HK-2 (cell line): ENCODE measurements at regions not wholly inside any gene's neighbourhood (a gene's known extent, or its start where the extent isn't known, plus 50 kb on each side); places are given as distances from the start of the nearest gene placed in this dataset.

Source experiments
- DNase-seq: peaks from one replicate; pipeline ENCODE4 v3.0.0-alpha.2; 2018; ENCODE audit not compliant: unreplicated experiment

DNA sequence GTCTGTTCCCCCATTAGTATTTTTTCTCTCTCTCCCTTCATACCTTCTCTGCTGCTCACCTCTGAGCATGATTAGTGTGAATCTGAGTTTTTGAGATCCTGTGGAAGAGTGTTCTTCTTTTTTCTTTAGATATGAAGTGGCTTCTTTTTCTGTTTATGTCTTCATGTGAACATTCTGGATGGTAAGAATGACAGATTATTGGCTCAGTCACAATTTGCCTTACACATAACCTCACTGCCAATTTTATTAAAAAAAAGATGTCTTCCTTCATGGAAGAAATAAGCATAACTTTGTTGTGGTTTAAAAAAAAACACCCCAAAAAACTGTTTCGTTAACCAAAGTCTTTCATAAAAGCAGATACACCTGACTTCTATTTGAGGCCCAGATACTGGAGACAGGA is 539.1 kb downstream of the PLCL1 start:
- DNase-seq = no peak

DNA sequence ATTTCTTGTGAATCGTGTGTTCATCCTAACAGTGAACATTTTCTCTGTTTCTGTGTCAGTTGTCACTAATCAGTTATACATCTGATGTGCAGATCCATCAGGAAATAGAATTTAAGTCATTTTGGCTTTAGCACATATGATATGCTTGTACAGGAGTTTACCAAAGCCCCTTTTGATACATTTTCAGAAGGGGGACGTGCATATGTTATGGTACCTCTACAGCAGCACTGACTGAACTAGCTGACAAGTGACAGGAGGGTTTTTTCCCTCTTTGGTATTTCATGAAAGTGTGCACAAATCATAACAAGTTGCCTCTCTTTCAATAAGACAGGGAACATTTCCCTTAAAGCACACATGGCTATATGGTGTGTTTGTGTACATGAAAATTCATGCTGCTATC is 536.5 kb downstream of the PLCL1 start:
- DNase-seq = no peak

DNA sequence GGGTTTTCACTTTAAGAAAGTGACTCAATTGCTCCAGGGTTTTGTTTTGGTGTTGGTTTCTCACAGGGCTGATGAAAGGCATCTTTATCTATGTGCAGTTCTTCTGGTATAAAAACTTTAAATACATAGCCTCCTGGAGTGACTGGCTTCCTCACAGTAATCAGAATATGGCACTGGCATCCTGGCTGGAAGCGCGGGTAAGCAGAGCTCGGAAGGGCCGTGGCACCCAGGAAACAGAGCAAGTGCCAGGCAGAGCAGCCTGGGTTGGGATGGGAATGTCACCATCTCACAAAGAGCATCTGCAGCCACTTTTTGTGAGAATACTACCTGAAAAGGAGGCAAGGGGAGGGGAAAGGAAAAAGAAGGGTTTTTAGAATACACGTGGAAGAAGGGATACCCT is 534.7 kb downstream of the PLCL1 start:
- no peak for DNase-seq

- no peak for DNase-seq
Observed at GRCh38 chr2:198337368-198337767, 533.0 kb downstream of the PLCL1 start.

GRCh38 chr2:198328454-198328853 is 524.1 kb downstream of the PLCL1 start:
- no peak for DNase-seq

- DNase-seq = no peak
Observed at GRCh38 chr2:198327526-198327925, 523.1 kb downstream of the PLCL1 start.

DNA sequence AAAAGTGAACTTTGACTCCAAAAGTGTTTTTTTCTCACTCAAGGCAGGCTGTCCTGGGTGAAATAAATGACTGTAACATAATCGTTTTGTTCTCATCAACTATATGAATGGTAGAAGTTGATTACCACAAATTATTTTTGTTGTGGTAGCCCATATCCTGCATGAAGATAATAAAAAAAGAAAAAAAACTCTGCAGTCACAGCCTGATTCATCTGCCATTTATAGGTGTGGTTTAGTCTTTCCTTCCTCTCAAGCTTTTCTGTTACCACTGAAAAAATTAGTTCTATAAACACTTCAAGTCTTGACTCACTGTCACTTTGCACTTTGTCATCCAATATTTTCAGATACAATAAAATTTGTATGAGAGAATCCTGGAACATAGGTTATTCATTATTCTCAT is 522.0 kb downstream of the PLCL1 start:
- no peak for DNase-seq

DNA sequence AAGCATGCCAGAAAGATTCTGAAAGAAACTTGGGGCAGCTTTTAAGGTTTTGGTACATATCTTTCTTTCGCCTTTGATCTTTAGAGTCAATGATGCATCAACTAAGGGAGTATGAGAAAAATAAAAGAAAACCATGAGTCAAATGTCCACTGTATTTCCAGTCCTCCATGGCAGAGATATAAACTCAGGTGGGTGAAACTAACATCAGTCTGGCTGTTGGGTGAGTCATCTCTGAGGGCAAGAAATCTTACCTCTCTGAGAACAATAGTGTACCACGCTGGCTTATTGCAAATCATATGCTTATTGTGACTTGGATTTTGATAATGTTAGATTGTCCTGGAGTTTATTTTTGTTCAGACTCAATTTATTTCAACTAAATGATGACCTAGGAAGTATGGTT is 521.0 kb downstream of the PLCL1 start:
- no peak for DNase-seq

DNA sequence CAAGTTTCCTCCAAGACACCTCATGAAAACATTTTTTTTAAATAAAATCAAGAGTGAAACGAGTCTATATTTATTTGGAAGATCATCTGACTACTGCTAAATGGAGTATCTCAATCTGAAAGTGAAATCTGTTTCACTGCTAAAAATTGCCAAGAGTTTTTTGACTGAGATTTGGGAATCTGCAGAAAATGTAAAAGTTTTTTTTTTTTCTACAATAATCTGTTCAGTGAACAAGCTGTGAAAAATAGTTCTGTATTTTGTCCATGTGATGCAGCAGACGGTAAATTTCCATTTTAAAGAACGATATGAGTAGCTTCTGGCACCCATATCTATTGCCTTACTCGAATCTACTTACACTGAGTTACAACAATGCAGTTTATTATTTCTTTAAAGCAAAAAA is 519.7 kb downstream of the PLCL1 start:
- DNase-seq = no peak

GRCh38 chr2:198322275-198322674 is 517.9 kb downstream of the PLCL1 start:
- no peak for DNase-seq

GRCh38 chr2:198321522-198322088 is 517.2 kb downstream of the PLCL1 start:
- no peak for DNase-seq

DNA sequence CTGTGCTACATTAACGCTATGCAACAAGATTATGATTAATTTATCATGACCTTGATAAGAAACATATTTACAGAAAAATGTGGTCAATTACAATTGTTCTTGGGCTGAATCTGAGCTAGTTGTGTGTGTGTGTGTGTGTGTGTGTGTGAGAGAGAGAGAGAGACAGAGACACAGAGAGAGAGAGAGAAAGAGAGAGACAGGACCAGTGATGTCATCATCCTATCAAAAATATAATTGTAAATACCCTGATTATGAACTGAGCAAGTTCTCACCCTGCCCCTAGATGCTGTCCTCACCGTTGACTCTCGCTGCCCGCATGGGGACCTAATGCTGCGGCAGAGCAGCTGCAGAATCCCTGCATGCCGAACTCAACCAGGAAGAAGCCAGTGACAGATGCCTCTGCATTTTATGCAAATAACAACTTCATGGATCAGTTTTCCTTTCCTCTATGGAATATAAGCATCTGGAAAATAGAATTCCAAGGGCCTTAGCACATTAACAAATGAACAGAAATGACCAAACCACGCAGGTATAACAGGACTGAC is 512.5 kb downstream of the PLCL1 start:
- no peak for DNase-seq

DNA sequence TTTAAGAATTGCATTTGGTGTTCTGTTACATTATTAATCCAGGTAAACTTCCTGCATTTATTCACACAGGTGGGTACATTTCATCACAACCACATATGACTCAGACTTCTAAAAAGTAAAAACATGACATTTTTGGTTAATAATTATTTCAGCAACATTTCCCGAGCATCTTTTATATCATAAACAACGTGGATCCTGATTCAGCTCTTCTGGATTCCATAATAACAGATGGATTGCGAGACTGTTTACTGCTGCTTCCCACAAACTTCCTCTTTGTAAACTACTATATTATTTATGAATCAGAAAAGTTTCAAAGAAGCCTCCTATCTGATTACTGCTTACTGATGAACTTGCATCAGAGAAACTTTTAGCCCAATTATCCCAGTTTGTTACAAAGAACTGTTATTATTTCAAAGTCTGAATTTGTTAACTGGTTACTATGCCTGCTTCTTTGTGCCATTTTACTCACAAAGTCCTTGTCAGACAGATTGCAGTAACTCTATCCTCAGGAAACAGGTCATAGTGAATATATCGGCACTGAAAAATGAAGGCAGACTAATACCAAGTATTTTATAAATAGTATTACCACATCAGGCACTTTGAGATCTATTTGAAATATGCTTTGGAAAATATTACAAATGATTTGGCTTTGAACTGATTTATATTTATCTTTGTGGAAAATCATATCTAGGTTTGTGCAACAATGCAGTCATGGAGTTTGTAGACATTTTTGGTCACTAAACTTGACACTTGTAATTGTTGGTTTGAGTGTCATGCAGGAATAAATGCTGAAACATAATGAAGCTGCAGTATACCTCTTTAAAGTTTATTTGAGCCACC is 511.6 kb downstream of the PLCL1 start:
- DNase-seq = no peak

DNA sequence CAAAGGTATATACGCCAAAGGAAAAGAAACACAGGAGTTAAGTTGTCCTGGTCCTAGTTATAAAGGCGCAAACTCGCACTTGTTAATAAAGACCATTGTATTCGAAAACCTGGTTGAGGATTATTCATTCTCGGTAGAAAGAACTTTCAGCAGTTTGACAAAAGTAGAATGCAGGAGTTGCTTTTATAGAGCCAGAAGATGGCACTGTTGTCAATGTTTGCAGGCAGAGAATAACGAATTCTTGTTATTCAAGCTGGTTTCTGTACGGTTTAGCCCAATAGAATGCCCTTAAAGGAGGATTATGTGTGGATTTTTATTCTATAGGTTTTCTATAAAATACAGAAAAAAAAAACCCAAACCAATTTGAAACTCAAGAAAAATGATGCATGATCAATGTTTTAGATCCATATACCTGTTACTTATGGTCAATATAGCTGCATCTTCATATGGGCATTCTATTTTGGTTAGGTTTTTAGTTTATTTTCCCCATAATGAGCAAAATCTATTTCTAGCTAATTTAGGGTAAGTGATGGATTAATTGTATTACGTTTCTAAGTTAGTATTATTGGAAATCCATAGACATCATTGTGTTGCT is 510.3 kb downstream of the PLCL1 start:
- no peak for DNase-seq

GRCh38 chr2:198312596-198313483 is 508.4 kb downstream of the PLCL1 start:
- no peak for DNase-seq

DNA sequence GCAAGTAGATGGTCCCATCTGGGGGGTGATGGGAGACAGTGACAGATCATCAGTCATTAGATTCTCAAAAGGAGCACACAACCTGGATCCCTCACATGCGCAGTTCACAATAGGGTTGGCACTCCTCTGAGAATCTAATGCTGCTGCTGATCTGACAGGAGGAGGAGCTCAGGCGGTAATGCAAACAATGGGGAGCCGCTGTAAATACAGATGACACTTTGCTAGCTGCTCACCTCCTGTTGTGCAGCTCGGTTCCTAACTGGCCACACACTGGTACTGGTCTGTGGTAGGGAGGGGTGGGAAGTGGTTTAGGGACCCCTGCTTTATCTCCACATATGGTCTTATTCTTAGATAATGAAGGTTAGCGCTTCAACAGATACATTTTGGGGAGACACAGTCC is 506.6 kb downstream of the PLCL1 start:
- no peak for DNase-seq

DNA sequence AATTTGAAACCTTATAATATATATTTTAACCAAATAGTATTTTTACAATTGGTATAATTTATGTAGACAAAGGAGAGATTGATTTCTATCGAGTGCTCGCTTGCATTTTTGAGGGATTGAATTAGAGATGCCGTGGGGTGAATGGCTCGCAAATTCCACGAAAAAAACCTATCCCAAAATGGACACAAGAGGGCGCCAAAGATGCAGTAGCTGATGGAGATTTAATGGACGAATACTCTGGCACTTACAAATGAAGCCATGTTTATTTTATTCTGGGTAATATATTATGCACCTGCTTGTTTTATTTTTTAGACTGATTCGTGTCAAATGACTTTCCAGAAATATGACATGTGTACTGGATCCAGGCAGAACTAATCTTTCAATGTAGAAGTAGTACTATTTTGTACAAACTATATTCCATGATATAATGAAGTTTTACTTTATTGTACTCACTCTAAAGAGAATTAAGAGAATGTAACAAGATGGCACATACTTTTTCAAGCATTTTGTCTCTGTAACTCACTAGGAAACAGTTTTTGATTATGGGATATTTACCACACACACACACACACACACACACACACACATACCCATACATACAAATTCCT is 505.4 kb downstream of the PLCL1 start:
- DNase-seq = peak; percentile 55

- no peak for DNase-seq
Observed at GRCh38 chr2:198309081-198309480, 504.7 kb downstream of the PLCL1 start.

- no peak for DNase-seq
Observed at GRCh38 chr2:198308368-198308767, 504.0 kb downstream of the PLCL1 start.

DNA sequence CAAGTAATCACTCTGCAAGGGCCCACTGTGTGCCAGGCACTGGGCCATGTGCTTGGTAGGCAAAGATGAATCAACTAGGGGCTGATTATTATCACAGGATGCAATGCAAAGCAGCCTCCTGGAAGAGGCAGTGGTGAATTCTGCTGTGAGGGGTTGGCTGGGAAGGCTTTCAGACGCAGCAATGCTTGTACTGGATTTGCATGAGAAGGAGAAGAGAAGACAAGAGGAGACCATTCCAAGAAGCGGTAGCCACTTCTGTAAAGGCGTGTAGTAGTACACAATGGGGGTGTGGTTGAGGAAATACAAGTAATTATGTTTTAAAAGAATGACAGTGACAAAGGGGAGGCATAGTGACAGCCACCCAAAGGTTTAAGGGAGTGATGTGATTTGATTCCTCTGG is 502.7 kb downstream of the PLCL1 start:
- no peak for DNase-seq

DNA sequence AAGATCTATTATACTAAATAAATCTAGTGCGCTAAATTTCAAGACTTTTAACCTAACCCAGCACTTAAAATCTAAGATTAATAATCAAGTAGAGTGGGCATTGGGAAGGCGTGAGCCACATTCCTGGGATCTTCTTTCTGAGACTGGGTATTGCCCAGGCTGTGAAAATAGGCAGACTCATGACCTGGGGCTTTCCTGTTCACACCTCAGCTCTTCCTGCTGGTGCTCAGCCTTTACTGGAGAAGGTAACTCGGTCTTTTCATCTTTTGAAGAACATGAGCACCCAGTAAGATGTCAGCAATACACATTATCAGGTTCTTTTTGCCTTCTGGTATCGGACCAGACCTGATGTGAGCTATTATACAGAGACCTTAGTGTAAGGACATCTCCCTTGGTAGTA is 500.5 kb downstream of the PLCL1 start:
- DNase-seq = no peak

DNA sequence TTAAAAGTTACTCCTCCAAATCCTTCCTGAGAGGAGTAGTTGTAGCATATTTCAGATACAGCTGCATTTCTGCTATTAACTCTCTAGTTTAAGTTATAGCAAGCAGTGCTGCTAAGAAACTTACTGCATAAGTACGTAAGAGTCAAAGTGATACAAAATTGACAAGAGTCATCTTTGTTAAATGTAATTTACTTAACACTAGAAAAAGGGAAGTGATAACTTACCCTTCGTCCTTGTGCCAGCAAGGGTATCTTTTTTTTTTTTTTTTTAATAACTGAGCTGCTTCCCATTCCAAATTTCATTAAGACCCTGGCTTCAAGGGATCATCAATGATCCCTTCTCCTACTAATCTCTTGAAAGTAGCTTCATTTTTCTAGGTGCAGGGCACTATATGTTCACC is 493.0 kb downstream of the PLCL1 start:
- DNase-seq = no peak
